Astrocyte of the cerebellum (primary cell): ENCODE measurements at regions not wholly inside any gene's neighbourhood (a gene's known extent, or its start where the extent isn't known, plus 50 kb on each side); places are given as distances from the start of the nearest gene placed in this dataset.
"Not testable (repeated sequence)": the region's sequence is repeated elsewhere in the genome, so short reads cannot be mapped to it uniquely, and the experiment has no call there.

Source experiments
- DNase-seq: peaks from one replicate; pipeline ENCODE4 v3.0.0-alpha.2; 2011; ENCODE audit warnings: low read depth
- H3K4me3 ChIP-seq: 2 replicates; pipeline ENCODE4 v1.5.1; 2011; ENCODE audit warnings: mild to moderate bottlenecking, low read depth, low read length, moderate library complexity
- CTCF ChIP-seq: IDR thresholded peaks from 2 replicates; pipeline ENCODE4 v1.5.1; 2012; ENCODE audit warnings: low read length, low read depth, moderate library complexity, mild to moderate bottlenecking; ENCODE audit errors: missing control alignments
- in situ Hi-C: cut with HindIII; loops from 2 replicates; pipeline ENCODE4 v1.10.0; 2017; ENCODE audit warnings: low sequenced_read_pairs

DNA sequence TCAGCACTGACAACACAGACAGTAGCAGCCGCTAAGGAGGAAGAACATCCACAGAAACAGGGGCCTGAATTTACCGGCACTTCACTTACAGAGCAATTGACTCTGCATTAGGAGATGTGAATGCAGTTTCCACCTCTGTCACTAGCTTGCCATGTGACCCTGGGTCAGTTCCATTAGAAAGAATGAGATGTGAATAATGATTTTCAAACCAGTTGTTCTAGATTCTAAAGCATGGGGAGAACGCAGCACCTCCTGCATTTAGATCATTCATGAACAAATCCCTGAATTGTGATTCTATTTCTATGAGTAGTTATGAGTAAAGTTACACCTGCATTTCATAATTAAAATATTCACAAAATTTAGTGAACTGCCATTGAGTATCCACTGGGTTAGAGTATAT lies 197.3 kb upstream of the EXOC2 start:
- no peak for TF ChIP-seq CTCF
- no peak for DNase-seq
- H3K4me3 ChIP-seq, result no peak overlapping the region
- in situ Hi-C loops, result no loop called here

- no peak overlapping the region for H3K4me3 ChIP-seq
- no peak for DNase-seq
- TF ChIP-seq CTCF, result no peak
- in situ Hi-C loops, result no loop called here
Measured at GRCh38 chr6:887583-888235, 194.8 kb upstream of the EXOC2 start.

- DNase-seq, H3K4me3 ChIP-seq, in situ Hi-C loops: not testable (repeated sequence)
Measured at GRCh38 chr6:886116-886515, 193.2 kb upstream of the EXOC2 start.

DNA sequence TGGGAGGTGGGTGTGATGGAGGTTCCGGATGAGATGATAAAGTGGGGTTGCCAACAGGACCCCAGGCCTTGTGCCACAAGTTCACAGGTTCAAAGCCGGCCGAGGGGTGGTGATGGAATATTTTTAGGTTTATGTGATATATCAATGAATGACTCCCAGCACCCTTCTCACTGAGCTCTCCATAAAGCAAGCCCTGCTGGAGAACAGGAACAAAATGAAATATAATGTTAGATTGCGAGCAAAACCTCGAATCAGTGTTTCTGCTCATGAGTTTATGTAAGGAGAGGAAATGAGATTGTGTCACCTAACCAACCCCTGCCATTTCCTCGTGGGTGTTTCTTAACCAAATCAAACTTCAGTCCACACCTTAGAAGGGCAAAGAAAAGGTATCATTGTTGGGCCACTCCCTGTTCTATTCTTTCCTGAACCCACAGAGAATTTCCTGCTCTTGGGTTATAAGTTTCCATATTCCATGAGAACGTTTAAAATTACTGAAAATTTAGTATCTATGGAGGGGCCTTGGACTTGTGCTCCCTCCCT lies 192.2 kb upstream of the EXOC2 start:
- TF ChIP-seq CTCF, result no peak
- in situ Hi-C loops, result no loop called here
- no peak overlapping the region for H3K4me3 ChIP-seq
- no peak for DNase-seq

GRCh38 chr6:884570-884969 lies 191.6 kb upstream of the EXOC2 start:
- in situ Hi-C loops, result no loop called here
- no peak overlapping the region for H3K4me3 ChIP-seq
- DNase-seq, result no peak
- TF ChIP-seq CTCF, result no peak

DNA sequence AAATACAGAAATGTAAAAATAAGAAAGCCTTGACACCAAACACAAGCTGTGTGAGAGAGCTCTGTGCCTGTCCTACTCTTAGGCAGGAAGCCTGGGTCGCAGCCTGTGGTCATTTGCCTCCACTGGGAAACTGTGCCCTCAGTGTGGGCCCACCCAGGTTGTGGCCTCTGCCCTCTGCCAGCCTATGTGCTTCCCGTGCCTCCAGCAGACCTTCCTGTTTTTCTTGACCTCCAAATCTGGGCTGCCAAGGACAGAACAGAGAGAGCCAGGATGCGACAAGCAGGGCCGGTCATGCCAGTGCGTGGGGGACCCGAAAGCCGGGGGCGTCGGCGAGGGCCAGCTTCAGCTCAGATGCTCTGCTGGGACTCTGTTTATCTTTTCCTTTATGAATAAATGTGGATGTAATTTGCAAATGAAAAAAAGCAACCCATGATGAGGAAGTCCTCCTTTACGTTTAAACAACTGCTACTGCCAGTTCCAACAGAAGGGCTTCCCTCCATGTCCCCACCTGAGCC lies 189.2 kb upstream of the EXOC2 start:
- TF ChIP-seq CTCF, result no peak
- in situ Hi-C loops, result no loop called here
- DNase-seq, result no peak
- no peak overlapping the region for H3K4me3 ChIP-seq

DNA sequence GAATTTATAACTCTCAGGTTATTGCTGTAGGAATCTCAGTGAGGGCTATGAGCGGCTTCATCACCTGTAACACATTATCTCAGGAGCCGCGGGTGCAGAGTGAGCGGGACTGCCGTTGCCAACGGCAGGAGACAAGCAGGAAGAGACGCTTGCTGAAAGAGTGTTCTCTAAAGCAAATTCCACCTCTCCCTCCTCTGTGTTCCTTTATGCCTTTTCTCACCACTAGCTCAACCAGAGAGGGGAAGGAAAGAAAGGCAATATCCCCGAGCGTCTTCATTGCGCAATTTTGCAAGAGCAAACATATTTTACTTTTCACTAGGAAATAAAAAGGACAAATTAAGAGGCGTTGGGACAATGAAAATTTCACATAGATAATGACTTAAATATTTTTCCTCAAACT lies 185.2 kb upstream of the EXOC2 start:
- H3K4me3 ChIP-seq, result no peak overlapping the region
- TF ChIP-seq CTCF, result no peak
- in situ Hi-C loops, result no loop called here
- no peak for DNase-seq
